Middle frontal gyrus (tissue), 1 donor: ENCODE measurements at regions not wholly inside any gene's neighbourhood (a gene's known extent, or its start where the extent isn't known, plus 50 kb on each side); places are given as distances from the start of the nearest gene placed in this dataset.
"Not testable (repeated sequence)": the region's sequence is repeated elsewhere in the genome, so short reads cannot be mapped to it uniquely, and the experiment has no call there.

Experiments
- DNase-seq: peaks from one replicate; pipeline ENCODE4 v3.0.0-alpha.2; 2015; ENCODE audit warnings: low spot score; ENCODE audit errors: extremely low spot score

- peak; percentile 18 for DNase-seq
These were observed 154.3 kb downstream of the RMST start for GRCh38 chr12:97616946-97617345.

GRCh38 chr12:97628962-97629361 lies 166.4 kb downstream of the RMST start:
- no peak for DNase-seq

- no peak for DNase-seq
These were observed 166.8 kb downstream of the RMST start for GRCh38 chr12:97629382-97629781.

GRCh38 chr12:97630356-97630755 lies 167.8 kb downstream of the RMST start:
- DNase-seq = no peak

GRCh38 chr12:97630875-97631274 lies 168.3 kb downstream of the RMST start:
- no peak for DNase-seq

GRCh38 chr12:97637770-97638169 lies 175.2 kb downstream of the RMST start:
- DNase-seq = no peak

- no peak for DNase-seq
These were observed 176.1 kb downstream of the RMST start for GRCh38 chr12:97638739-97639138.

GRCh38 chr12:97639702-97640101 lies 177.1 kb downstream of the RMST start:
- DNase-seq = no peak

- DNase-seq = no peak
These were observed 178.2 kb downstream of the RMST start for GRCh38 chr12:97640826-97641225.

- DNase-seq = no peak
These were observed 180.3 kb downstream of the RMST start for GRCh38 chr12:97642911-97643310.

- DNase-seq = no peak
These were observed 181.3 kb downstream of the RMST start for GRCh38 chr12:97643924-97644323.

GRCh38 chr12:97645726-97646125 lies 183.1 kb downstream of the RMST start:
- no peak for DNase-seq

GRCh38 chr12:97647142-97647541 lies 184.5 kb downstream of the RMST start:
- DNase-seq = no peak

GRCh38 chr12:97650242-97650641 lies 187.6 kb downstream of the RMST start:
- DNase-seq = no peak

- DNase-seq = not testable (repeated sequence)
These were observed 193.9 kb downstream of the RMST start for GRCh38 chr12:97656548-97656947.

GRCh38 chr12:97659117-97659880 lies 196.7 kb downstream of the RMST start:
- DNase-seq = no peak

GRCh38 chr12:97666263-97666662 lies 203.7 kb downstream of the RMST start:
- DNase-seq = no peak

- DNase-seq = no peak
These were observed 210.3 kb downstream of the RMST start for GRCh38 chr12:97672870-97673269.

GRCh38 chr12:97680751-97681150 lies 218.1 kb downstream of the RMST start:
- DNase-seq = no peak

GRCh38 chr12:97681612-97682504 lies 219.3 kb downstream of the RMST start:
- DNase-seq = no peak

- no peak for DNase-seq
These were observed 222.8 kb downstream of the RMST start for GRCh38 chr12:97685360-97685759.

GRCh38 chr12:97701901-97702300 lies 239.3 kb downstream of the RMST start:
- no peak for DNase-seq
